Hepatocyte (in vitro differentiated cells): ENCODE measurements at regions not wholly inside any gene's neighbourhood (a gene's known extent, or its start where the extent isn't known, plus 50 kb on each side); places are given as distances from the start of the nearest gene placed in this dataset.

Source experiments
- CTCF ChIP-seq: fragments of 200-600 bp; sonication (generic); IDR thresholded peaks from 2 replicates; pipeline ENCODE4 v1.5.1; 2016; ENCODE audit warnings: antibody characterized with exemption, mild to moderate bottlenecking; ENCODE audit not compliant: poor library complexity
- EZH2 ChIP-seq: fragments of 200-600 bp; sonication (generic); IDR thresholded peaks from 2 replicates; pipeline ENCODE4 v1.6.1; 2016; ENCODE audit warnings: antibody characterized with exemption, mild to moderate bottlenecking, borderline replicate concordance

- TF ChIP-seq CTCF: no peak
- TF ChIP-seq EZH2: no peak
Observed at GRCh38 chr6:122147291-122147690, 252.2 kb upstream of the HSF2 start.
